DND-41 (cell line): ENCODE measurements at regions not wholly inside any gene's neighbourhood (a gene's known extent, or its start where the extent isn't known, plus 50 kb on each side); places are given as distances from the start of the nearest gene placed in this dataset.

Experiments used
- ATAC-seq: fragments of 200-7000 bp; cut with Tn5 transposase; 3 replicates; pipeline ENCODE4 v1.9.1; 2021; ENCODE audit warnings: low read depth; ENCODE audit not compliant: insufficient read depth
- DNase-seq: peaks from one replicate; pipeline ENCODE4 v3.0.0-alpha.2; 2020
- H2AFZ ChIP-seq: 2 replicates; pipeline ENCODE4 v1.6.0; 2012; ENCODE audit warnings: low read depth, low read length
- H3K27ac ChIP-seq: 2 replicates; pipeline ENCODE4 v1.5.1; 2012; ENCODE audit warnings: low read length, inconsistent platforms
- H3K27me3 ChIP-seq: fragments of 200-600 bp; sonication (generic); 2 replicates; pipeline ENCODE4 v1.6.0; 2012; ENCODE audit warnings: low read length, mild to moderate bottlenecking, inconsistent platforms; ENCODE audit not compliant: insufficient read depth, poor library complexity
- H3K36me3 ChIP-seq: 2 replicates; pipeline ENCODE4 v1.5.1; 2012; ENCODE audit warnings: low read length, inconsistent platforms; ENCODE audit not compliant: insufficient read depth
- H3K4me1 ChIP-seq: 2 replicates; pipeline ENCODE4 v1.5.1; 2012; ENCODE audit warnings: mild to moderate bottlenecking, low read length; ENCODE audit not compliant: insufficient read depth
- H3K4me2 ChIP-seq: 2 replicates; pipeline ENCODE4 v1.6.0; 2012; ENCODE audit warnings: mild to moderate bottlenecking, moderate library complexity, low read length, inconsistent platforms; ENCODE audit not compliant: insufficient read depth
- H3K4me3 ChIP-seq, 2 experiments: fragments of 200-600 bp in 1 of 2; shearing (Covaris generic) in 1 of 2; 2 replicates each; pipeline ENCODE4 v1.5.1; 2012 to 2016; ENCODE audit warnings: inconsistent platforms in 2 of 2, low read length in 2 of 2, mild to moderate bottlenecking in 2 of 2, low read depth in 1 of 2, moderate library complexity in 1 of 2
- H3K79me2 ChIP-seq: 2 replicates; pipeline ENCODE4 v1.6.0; 2012; ENCODE audit warnings: low read length, inconsistent platforms; ENCODE audit not compliant: insufficient read depth
- H3K9ac ChIP-seq: 2 replicates; pipeline ENCODE4 v1.6.0; 2012; ENCODE audit warnings: low read depth, mild to moderate bottlenecking, inconsistent platforms, low read length, moderate library complexity
- H3K9me3 ChIP-seq: 2 replicates; pipeline ENCODE4 v1.5.1; 2012; ENCODE audit warnings: low read length, moderate library complexity, mild to moderate bottlenecking, inconsistent platforms; ENCODE audit not compliant: insufficient read depth, severe bottlenecking
- H4K20me1 ChIP-seq: 2 replicates; pipeline ENCODE4 v1.6.0; 2012; ENCODE audit warnings: low read length; ENCODE audit not compliant: insufficient read depth
- CTCF ChIP-seq: IDR thresholded peaks from 2 replicates; pipeline ENCODE4 v1.5.1; 2012; ENCODE audit warnings: borderline replicate concordance, low read length, moderate library complexity, mild to moderate bottlenecking; ENCODE audit not compliant: poor library complexity, severe bottlenecking; ENCODE audit errors: extremely low read depth
- EZH2 ChIP-seq: IDR thresholded peaks from 3 replicates; pipeline ENCODE4 v1.6.1; 2012; ENCODE audit warnings: borderline replicate concordance, low read depth, mild to moderate bottlenecking, moderate library complexity, low read length, inconsistent platforms; ENCODE audit not compliant: severe bottlenecking

- H4K20me1 ChIP-seq: no peaks in the 10 kb centered on the region
- no peak overlapping the region for H3K27ac ChIP-seq
- H3K4me1 ChIP-seq: no peaks in the 10 kb centered on the region
- H2AFZ ChIP-seq: no peak overlapping the region
- H3K4me3 ChIP-seq: no peak overlapping the region
- H3K79me2 ChIP-seq: no peaks in the 10 kb centered on the region
- no peak for DNase-seq
- no peaks in the 10 kb centered on the region for H3K9me3 ChIP-seq
- H3K27me3 ChIP-seq: peaks cover 10% of the 10 kb centered on the region
- no peak overlapping the region for H3K4me2 ChIP-seq
- H3K9ac ChIP-seq: no peak overlapping the region
- no peaks in the 10 kb centered on the region for H3K36me3 ChIP-seq
- ATAC-seq: no peak
- TF ChIP-seq EZH2 (no peak), CTCF (no peak)
These were observed 183.7 kb upstream of the NTF3 start for GRCh38 chr12:5248230-5248629.

GRCh38 chr12:5248999-5249526 is 182.8 kb upstream of the NTF3 start:
- no peak for DNase-seq
- no peak for ATAC-seq
- Histone ChIP-seq H3K4me2 (no peak overlapping the region), H2AFZ (no peak overlapping the region), H3K36me3 (no peaks in the 10 kb centered on the region), H4K20me1 (no peaks in the 10 kb centered on the region), H3K27me3 (peaks cover 10% of the 10 kb centered on the region), H3K9me3 (no peaks in the 10 kb centered on the region), H3K9ac (no peak overlapping the region), H3K4me3 (no peak overlapping the region), H3K4me1 (no peaks in the 10 kb centered on the region), H3K79me2 (no peaks in the 10 kb centered on the region), H3K27ac (no peak overlapping the region)
- TF ChIP-seq EZH2 (no peak), CTCF (no peak)

- Histone ChIP-seq H3K27ac (no peak overlapping the region), H3K9me3 (no peaks in the 10 kb centered on the region), H2AFZ (no peak overlapping the region), H3K9ac (no peak overlapping the region), H3K4me2 (no peak overlapping the region), H3K79me2 (no peaks in the 10 kb centered on the region), H3K4me1 (no peaks in the 10 kb centered on the region), H3K27me3 (peaks cover 4% of the 10 kb centered on the region), H3K4me3 (no peak overlapping the region), H3K36me3 (no peaks in the 10 kb centered on the region), H4K20me1 (no peaks in the 10 kb centered on the region)
- ATAC-seq (no peak), DNase-seq (no peak)
- no peak for TF ChIP-seq CTCF
These were observed 180.8 kb upstream of the NTF3 start for GRCh38 chr12:5251092-5251491.

GRCh38 chr12:5251786-5252185 is 180.1 kb upstream of the NTF3 start:
- ATAC-seq (no peak), DNase-seq (no peak)
- H3K4me2 ChIP-seq: no peak overlapping the region
- TF ChIP-seq CTCF (no peak), EZH2 (no peak)
- H3K4me3 ChIP-seq: no peak overlapping the region
- no peak overlapping the region for H3K27ac ChIP-seq
- peaks cover 4% of the 10 kb centered on the region for H3K27me3 ChIP-seq
- H3K9me3 ChIP-seq: no peaks in the 10 kb centered on the region
- H3K79me2 ChIP-seq: no peaks in the 10 kb centered on the region
- H3K9ac ChIP-seq: no peak overlapping the region
- H3K4me1 ChIP-seq: no peaks in the 10 kb centered on the region
- H3K36me3 ChIP-seq: no peaks in the 10 kb centered on the region
- H2AFZ ChIP-seq: no peak overlapping the region
- no peaks in the 10 kb centered on the region for H4K20me1 ChIP-seq
